H1 (cell line): ENCODE measurements at regions not wholly inside any gene's neighbourhood (a gene's known extent, or its start where the extent isn't known, plus 50 kb on each side); places are given as distances from the start of the nearest gene placed in this dataset.

ENCODE experiments used
- CTCF ChIA-PET: fragments of 300-600 bp; sonication (Branson Sonifier 250); formaldehyde crosslinking; loops from one replicate; lab custom pipeline; 2021; ENCODE audit not compliant: partially characterized antibody; lab: Charles Lee
- POLR2A ChIA-PET: fragments of 300-600 bp; sonication (Branson Sonifier 250); formaldehyde crosslinking; loops from one replicate; lab custom pipeline; 2021; ENCODE audit warnings: inconsistent platforms; ENCODE audit not compliant: partially characterized antibody; lab: Charles Lee
- DNase-seq, 2 experiments: peaks; one replicate each; pipeline versions ENCODE4 v3.0.0 to v3.0.0-alpha.2; 2010 to 2022; ENCODE audit warnings: low spot score in 2 of 2, low read depth in 1 of 2, mixed read lengths in 1 of 2
- FAIRE-seq: peaks from 2 replicates; lab custom pipeline; 2011; peaks lifted over from hg19 to GRCh38; lab: Jason Lieb, UNC
- H2AFZ ChIP-seq: 2 replicates; pipeline ENCODE4 v1.8.1; 2012; ENCODE audit warnings: low read length, inconsistent platforms
- H2AK5ac ChIP-seq: 2 replicates; pipeline ENCODE4 v1.6.1; 2013; ENCODE audit warnings: low read depth, low read length
- H2BK120ac ChIP-seq: replicated peaks from 2 replicates; pipeline ENCODE3; 2013; ENCODE audit warnings: low read depth, low read length, inconsistent platforms
- H2BK12ac ChIP-seq: 2 replicates; pipeline ENCODE4 v1.6.1; 2013; ENCODE audit warnings: low read depth, low read length
- H2BK15ac ChIP-seq: 2 replicates; pipeline ENCODE4 v1.6.1; 2013; ENCODE audit warnings: low read length
- H2BK20ac ChIP-seq: 2 replicates; pipeline ENCODE4 v1.6.1; 2013; ENCODE audit warnings: low read length
- H2BK5ac ChIP-seq: 2 replicates; pipeline ENCODE4 v1.6.1; 2013; ENCODE audit warnings: low read depth, low read length
- H3K14ac ChIP-seq: 2 replicates; pipeline ENCODE4 v1.6.1; 2013; ENCODE audit warnings: inconsistent platforms; ENCODE audit not compliant: insufficient read length
- H3K18ac ChIP-seq: 2 replicates; pipeline ENCODE4 v1.6.1; 2013; ENCODE audit warnings: low read length; ENCODE audit errors: extremely low read depth
- H3K23ac ChIP-seq: 2 replicates; pipeline ENCODE4 v1.6.1; 2013; ENCODE audit warnings: inconsistent platforms; ENCODE audit not compliant: insufficient read length
- H3K23me2 ChIP-seq: 2 replicates; pipeline ENCODE4 v1.6.1; 2013; ENCODE audit warnings: low read depth, low read length
- H3K27ac ChIP-seq: 2 replicates; pipeline ENCODE4 v1.6.1; 2011; ENCODE audit warnings: low read depth, low read length, inconsistent platforms
- H3K27me3 ChIP-seq, 4 experiments: replicated peaks in 1 of 4; 1 replicate in 1 of 4; 2 replicates in 3 of 4; pipeline versions ENCODE4 v1.6.1 to v1.8.1; 2011 to 2013; ENCODE audit warnings: low read length in 3 of 4, mild to moderate bottlenecking in 3 of 4, inconsistent platforms in 2 of 4, mixed read lengths in 2 of 4, moderate library complexity in 1 of 4; ENCODE audit not compliant: control insufficient read depth in 3 of 4, insufficient read depth in 3 of 4; ENCODE audit errors: extremely low read depth in 1 of 4
- H3K36me3 ChIP-seq, 4 experiments: 2 replicates each; pipeline versions ENCODE4 v1.6.1 to v1.8.1; 2011 to 2013; ENCODE audit warnings: mild to moderate bottlenecking in 4 of 4, low read length in 3 of 4, moderate library complexity in 2 of 4, control low read depth in 1 of 4, inconsistent platforms in 1 of 4; ENCODE audit not compliant: insufficient read depth in 4 of 4, control insufficient read depth in 2 of 4
- H3K4ac ChIP-seq: replicated peaks from 2 replicates; pipeline ENCODE3; 2013; ENCODE audit warnings: low read length, low read depth, mixed read lengths, inconsistent platforms; ENCODE audit not compliant: insufficient read length
- H3K4me1 ChIP-seq, 4 experiments: replicated peaks in 1 of 4; 1 replicate in 1 of 4; 2 replicates in 3 of 4; pipeline versions ENCODE4 v1.6.1 to v1.8.1; 2011 to 2013; ENCODE audit warnings: low read length in 3 of 4, inconsistent platforms in 2 of 4, mixed read lengths in 1 of 4; ENCODE audit not compliant: insufficient read depth in 4 of 4, control insufficient read depth in 3 of 4
- H3K4me2 ChIP-seq, 2 experiments: 2 replicates each; pipeline versions ENCODE4 v1.6.1 to v1.8.1; 2011 to 2013; ENCODE audit warnings: low read depth in 2 of 2, low read length in 2 of 2, control low read depth in 1 of 2, inconsistent platforms in 1 of 2, mild to moderate bottlenecking in 1 of 2; ENCODE audit not compliant: insufficient read depth in 1 of 2
- H3K4me3 ChIP-seq, 4 experiments: fragments of 200-600, 300-600 bp in 1 of 4; sonication (generic), shearing (Covaris generic), sonication (Bioruptor Twin) in 1 of 4; 2 replicates each; pipeline versions ENCODE4 v1.5.1 to v1.8.1; 2011 to 2016; ENCODE audit warnings: low read length in 4 of 4, low read depth in 3 of 4, control low read depth in 2 of 4, inconsistent platforms in 2 of 4, mild to moderate bottlenecking in 2 of 4, mixed read lengths in 1 of 4, moderate library complexity in 1 of 4; ENCODE audit not compliant: insufficient read depth in 2 of 4; ENCODE audit errors: extremely low read depth in 1 of 4
- H3K56ac ChIP-seq: replicated peaks from 2 replicates; pipeline ENCODE3; 2013; ENCODE audit warnings: low read depth, mild to moderate bottlenecking, mixed read lengths, low read length, inconsistent platforms; ENCODE audit not compliant: insufficient read length
- H3K79me1 ChIP-seq: 2 replicates; pipeline ENCODE4 v1.6.1; 2013; ENCODE audit warnings: low read depth, low read length, control low read depth
- H3K79me2 ChIP-seq, 2 experiments: 2 replicates each; pipeline versions ENCODE4 v1.6.1 to v1.8.1; 2012 to 2013; ENCODE audit warnings: low read length in 2 of 2, mild to moderate bottlenecking in 2 of 2, inconsistent platforms in 1 of 2; ENCODE audit not compliant: insufficient read depth in 2 of 2, control insufficient read depth in 1 of 2
- H3K9ac ChIP-seq, 4 experiments: replicated peaks in 1 of 4; 1 replicate in 1 of 4; 2 replicates in 3 of 4; pipeline versions ENCODE4 v1.6.1 to v1.8.1; 2011 to 2013; ENCODE audit warnings: low read depth in 3 of 4, low read length in 3 of 4, control low read depth in 2 of 4, mild to moderate bottlenecking in 2 of 4, moderate library complexity in 2 of 4, inconsistent platforms in 1 of 4; ENCODE audit errors: extremely low read depth in 1 of 4
- H3K9me3 ChIP-seq, 2 experiments: 2 replicates each; pipeline versions ENCODE4 v1.6.1 to v1.8.1; 2012 to 2013; ENCODE audit warnings: mild to moderate bottlenecking in 2 of 2, moderate library complexity in 2 of 2, control low read depth in 1 of 2, inconsistent platforms in 1 of 2, low read depth in 1 of 2, low read length in 1 of 2, mixed read lengths in 1 of 2; ENCODE audit not compliant: insufficient read depth in 2 of 2
- H4K20me1 ChIP-seq, 2 experiments: replicated peaks in 1 of 2; 2 replicates each; pipeline versions ENCODE3 to v1.8.1; 2011 to 2013; ENCODE audit warnings: inconsistent platforms in 2 of 2, low read length in 2 of 2, mild to moderate bottlenecking in 1 of 2; ENCODE audit not compliant: insufficient read depth in 2 of 2, control insufficient read depth in 1 of 2
- H4K5ac ChIP-seq: 2 replicates; pipeline ENCODE4 v1.6.1; 2013; ENCODE audit warnings: low read length, low read depth, mixed read lengths, inconsistent platforms; ENCODE audit not compliant: insufficient read length
- H4K8ac ChIP-seq: 2 replicates; pipeline ENCODE4 v1.8.0; 2013; ENCODE audit warnings: mild to moderate bottlenecking, moderate library complexity, low read length, inconsistent platforms; ENCODE audit not compliant: insufficient read depth; ENCODE audit errors: extremely low read depth
- H4K91ac ChIP-seq: replicated peaks from 2 replicates; pipeline ENCODE3; 2013; ENCODE audit warnings: low read length, mixed read lengths, inconsistent platforms; ENCODE audit not compliant: insufficient read length
- ATF2 ChIP-seq: IDR thresholded peaks from 2 replicates; pipeline ENCODE4 v1.6.1; 2012; ENCODE audit warnings: low read length, inconsistent platforms
- CHD2 ChIP-seq: IDR thresholded peaks from 2 replicates; pipeline ENCODE4 v1.6.1; 2012; ENCODE audit warnings: low read length, improper control_type of control experiment
- KDM4A ChIP-seq: IDR thresholded peaks from one replicate; pipeline ENCODE4 v1.7.1; 2012; ENCODE audit warnings: low read depth, mild to moderate bottlenecking, moderate library complexity, low read length, inconsistent platforms; ENCODE audit not compliant: severe bottlenecking
- MAX ChIP-seq: IDR thresholded peaks from 2 replicates; pipeline ENCODE4 v1.6.1; 2012; ENCODE audit warnings: inconsistent platforms
- SIN3A ChIP-seq, 2 experiments: IDR thresholded peaks in 1 of 2; conservative IDR thresholded peaks in 1 of 2; 2 replicates each; pipeline ENCODE4 v1.6.1; 2011 to 2012; ENCODE audit warnings: low read length in 2 of 2, improper control_type of control experiment in 1 of 2, low read depth in 1 of 2, mild to moderate bottlenecking in 1 of 2
- TCF12 ChIP-seq: IDR thresholded peaks from 2 replicates; pipeline ENCODE4 v1.6.1; 2011; ENCODE audit warnings: low read depth, mild to moderate bottlenecking, low read length
- YY1 ChIP-seq: IDR thresholded peaks from 2 replicates; pipeline ENCODE4 v1.6.1; 2011; ENCODE audit warnings: low read depth, mild to moderate bottlenecking, low read length
- WGBS, 2 experiments: shearing (Covaris generic) in 1 of 2; methylation state at CpG; one replicate each; pipeline versions ENCODE4 v1.1.6 to v1.1.7; 2013 to 2015; ENCODE audit warnings: low lambda C conversion rate in 2 of 2, mixed read lengths in 2 of 2, inconsistent platforms in 1 of 2, low coverage in 1 of 2, missing lambda C conversion rate in 1 of 2; ENCODE audit not compliant: insufficient replicate concordance in 2 of 2, insufficient coverage in 1 of 2, insufficient read length in 1 of 2; ENCODE audit errors: extremely low coverage in 1 of 2, missing lambda C conversion rate in 1 of 2; 5-methylcytosine and 5-hydroxymethylcytosine counted together

GRCh38 chr16:60413969-60414368 lies 1622.3 kb downstream of the CDH8 start (continued):
- TF ChIP-seq YY1: no peak

- no peak overlapping the region for H2AK5ac ChIP-seq
- H3K27me3 ChIP-seq: no peaks in the 10 kb centered on the region
- TF ChIP-seq KDM4A (no peak), CHD2 (no peak), MAX (no peak), SIN3A (conservative IDR thresholded peaks at IDR 0.05 in 1 of 2, IDR thresholded peaks at IDR 0.05 in 1 of 2; ENCODE audit: low read depth in 1 of 2, low read length in 2 of 2) (no peak), ATF2 (no peak), TCF12 (no peak)
- H3K4me1 ChIP-seq: no peaks in the 10 kb centered on the region
- CTCF ChIA-PET: no interaction called here
- H2BK5ac ChIP-seq: no peak overlapping the region
- H3K23ac ChIP-seq: no peak overlapping the region
- H3K56ac ChIP-seq: no peak overlapping the region
- H4K20me1 ChIP-seq: no peaks in the 10 kb centered on the region
- POLR2A ChIA-PET: no interaction called here
- 63% methylated on average over 2 of the region's 2 CpGs; no CpG with 5 or more reads in 1 of the 2 experiments for WGBS, 2 experiments
- no peak overlapping the region for H4K5ac ChIP-seq
- H3K9me3 ChIP-seq: no peaks in the 10 kb centered on the region
- H3K23me2 ChIP-seq: no peaks in the 10 kb centered on the region
- no peak overlapping the region for H3K14ac ChIP-seq
- no peak overlapping the region for H2BK20ac ChIP-seq
- H3K18ac ChIP-seq: no peak overlapping the region
- no peak overlapping the region for H2BK120ac ChIP-seq
- H3K27ac ChIP-seq: no peak overlapping the region
- FAIRE-seq (no peak), DNase-seq (no peak)
- H3K36me3 ChIP-seq: no peaks in the 10 kb centered on the region
- no peak overlapping the region for H2BK12ac ChIP-seq
- H4K91ac ChIP-seq: no peak overlapping the region
- H3K4me3 ChIP-seq: no peak overlapping the region
- no peak overlapping the region for H3K9ac ChIP-seq
- H3K4me2 ChIP-seq: no peak overlapping the region
- H4K8ac ChIP-seq: no peak overlapping the region
- H2AFZ ChIP-seq: no peak overlapping the region
- no peak overlapping the region for H3K4ac ChIP-seq
- no peak overlapping the region for H2BK15ac ChIP-seq
- H3K79me1 ChIP-seq: no peaks in the 10 kb centered on the region
- no peaks in the 10 kb centered on the region for H3K79me2 ChIP-seq
Observed at GRCh38 chr16:60407606-60408005, 1628.6 kb downstream of the CDH8 start.
